BLaER1 treated with 17β-estradiol and CSF1 and Interleukin-3, amounts not matched to agents 10 nM and 100 nM (cell line): ENCODE measurements at regions not wholly inside any gene's neighbourhood (a gene's known extent, or its start where the extent isn't known, plus 50 kb on each side); places are given as distances from the start of the nearest gene placed in this dataset.

Source experiments
- H3K27ac ChIP-seq, 11 experiments: shearing (Covaris generic); formaldehyde crosslinking; 2 replicates each; pipeline ENCODE4 v1.8.1; 2022
- H3K27me3 ChIP-seq, 11 experiments: shearing (Covaris generic); formaldehyde crosslinking; 2 replicates each; pipeline ENCODE4 v1.8.1; 2022
- H3K36me3 ChIP-seq, 11 experiments: shearing (Covaris generic); formaldehyde crosslinking; 2 replicates each; pipeline ENCODE4 v1.8.1; 2022
- H3K4me1 ChIP-seq, 10 experiments: shearing (Covaris generic); formaldehyde crosslinking; 2 replicates each; pipeline ENCODE4 v1.8.1; 2022
- H3K4me2 ChIP-seq, 11 experiments: shearing (Covaris generic); formaldehyde crosslinking; 2 replicates each; pipeline ENCODE4 v1.8.1; 2022
- H3K4me3 ChIP-seq, 10 experiments: shearing (Covaris generic); formaldehyde crosslinking; 2 replicates each; pipeline ENCODE4 v1.8.1; 2022
- H3K9ac ChIP-seq, 11 experiments: shearing (Covaris generic); formaldehyde crosslinking; 2 replicates each; pipeline ENCODE4 v1.8.1; 2022
- H3K9me3 ChIP-seq, 11 experiments: shearing (Covaris generic); formaldehyde crosslinking; replicated peaks in 1 of 11; 2 replicates each; pipeline ENCODE4 v1.8.1; 2022
- H4K20me1 ChIP-seq, 11 experiments: shearing (Covaris generic); formaldehyde crosslinking; 2 replicates each; pipeline ENCODE4 v1.8.1; 2022
- Cebpa-rat ChIP-seq, 11 experiments: shearing (Covaris generic); IDR thresholded peaks; 2 replicates each; pipeline ENCODE4 v1.8.1; 2022

DNA sequence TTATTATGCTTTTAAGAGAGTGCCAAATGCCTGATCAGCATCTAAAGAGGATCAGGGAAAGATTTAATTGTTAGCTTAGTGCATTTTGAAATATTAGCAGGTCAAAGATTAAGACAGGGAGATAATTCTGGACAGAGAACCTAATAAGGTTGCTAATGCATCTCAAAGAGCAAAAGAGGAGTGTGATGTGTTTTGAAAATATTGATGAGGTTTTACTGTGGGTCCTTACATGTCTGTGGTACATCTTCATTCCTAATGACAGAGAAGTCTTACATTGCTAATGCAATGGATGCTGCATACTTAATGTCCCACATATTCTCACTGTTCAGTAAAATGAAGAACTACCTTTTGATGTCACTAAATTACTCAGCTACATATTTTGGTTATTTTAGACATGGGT lies 154.1 kb downstream of the TAF11L14 start:
- TF ChIP-seq Cebpa-rat (IDR thresholded peaks at IDR 0.05): no peak
- no peaks in the 10 kb centered on the region for H3K27me3 ChIP-seq

DNA sequence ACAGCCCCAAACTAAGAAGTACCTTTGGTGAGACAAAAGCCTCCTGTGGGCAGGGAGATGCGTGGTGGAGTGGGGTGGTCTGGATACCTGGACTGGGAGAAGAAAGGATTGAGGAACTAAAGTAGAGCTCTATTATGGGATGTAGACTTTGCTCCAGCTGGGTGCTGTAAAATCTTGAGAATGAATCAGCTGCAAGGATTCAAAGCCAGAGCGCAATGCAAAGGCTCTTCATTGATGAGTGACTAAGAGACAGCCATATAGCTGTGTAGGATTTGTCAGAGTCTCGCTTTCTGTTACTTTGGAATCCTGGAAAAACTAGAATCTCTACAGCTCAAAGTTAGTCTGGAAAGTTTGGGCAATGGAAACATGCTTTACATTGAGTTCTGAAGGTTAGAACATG lies 159.9 kb downstream of the TAF11L14 start:
- Histone ChIP-seq H4K20me1 (no peaks in the 10 kb centered on the region), H3K4me1 (peaks cover 0 to 16% (median 11%) of the 10 kb centered on the region in 10 experiments; a peak in 9 of 20 replicates), H3K27me3 (no peaks in the 10 kb centered on the region), H3K36me3 (no peaks in the 10 kb centered on the region), H3K4me3 (no peak overlapping the region), H3K9ac (no peak overlapping the region), H3K27ac (peak overlapping the region in 4 of 11 experiments; percentile 19 to 35 (median 30); a peak in 5 of 22 replicates), H3K9me3 (no peaks in the 10 kb centered on the region; a peak in 1 of 22 replicates), H3K4me2 (peak overlapping the region in 5 of 11 experiments; percentile 28 to 46 (median 42); a peak in 6 of 22 replicates)
- TF ChIP-seq Cebpa-rat (IDR thresholded peaks at IDR 0.05): no peak

More for the DNA sequence above, 154.1 kb downstream of the TAF11L14 start:
- H3K36me3 ChIP-seq: no peaks in the 10 kb centered on the region
- no peak overlapping the region for H3K27ac ChIP-seq
- H3K4me2 ChIP-seq: no peak overlapping the region
- no peaks in the 10 kb centered on the region; a peak in 1 of 22 replicates for H3K9me3 ChIP-seq
- H3K9ac ChIP-seq: no peak overlapping the region
- H3K4me3 ChIP-seq: no peak overlapping the region
- H4K20me1 ChIP-seq: no peaks in the 10 kb centered on the region
- no peaks in the 10 kb centered on the region for H3K4me1 ChIP-seq

DNA sequence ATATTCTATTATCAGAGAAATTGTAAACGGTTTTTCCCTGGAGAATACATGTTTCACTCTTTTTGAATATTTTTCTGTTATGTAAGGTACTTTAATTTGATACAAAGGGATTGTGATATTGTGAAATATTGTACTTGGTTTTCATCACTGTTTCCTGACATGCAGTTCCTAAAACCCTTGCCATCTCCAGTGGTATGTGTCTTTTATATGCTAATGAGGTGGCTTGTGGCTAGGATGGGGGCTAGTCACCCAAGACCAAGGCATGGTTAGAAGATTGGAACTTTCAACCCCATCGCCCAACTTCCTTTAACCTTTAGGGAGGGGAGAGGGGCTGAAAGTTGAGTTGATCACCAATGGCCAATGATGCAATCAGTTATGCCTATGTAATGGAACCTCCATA lies 160.6 kb downstream of the TAF11L14 start:
- H3K9me3 ChIP-seq: no peaks in the 10 kb centered on the region; a peak in 1 of 22 replicates
- no peak overlapping the region for H3K9ac ChIP-seq
- H3K4me2 ChIP-seq: peak overlapping the region in 8 of 11 experiments; percentile 7 to 46 (median 28); a peak in 13 of 22 replicates
- peak in 3 of 11 experiments; percentile 21 to 32 (median 24); a peak in 2 of 22 replicates for TF ChIP-seq Cebpa-rat (IDR thresholded peaks at IDR 0.05)
- no peaks in the 10 kb centered on the region for H3K27me3 ChIP-seq
- H4K20me1 ChIP-seq: no peaks in the 10 kb centered on the region
- no peak overlapping the region for H3K4me3 ChIP-seq
- no peaks in the 10 kb centered on the region for H3K36me3 ChIP-seq
- H3K27ac ChIP-seq: peak overlapping the region in 2 of 11 experiments; percentile 30 to 31; a peak in 2 of 22 replicates
- peaks cover 0 to 16% (median 11%) of the 10 kb centered on the region in 10 experiments; a peak in 9 of 20 replicates for H3K4me1 ChIP-seq

- Histone ChIP-seq H3K4me2 (no peak overlapping the region), H3K9me3 (no peaks in the 10 kb centered on the region; a peak in 1 of 22 replicates), H3K4me1 (peaks cover 0 to 16% (median 11%) of the 10 kb centered on the region in 10 experiments; a peak in 9 of 20 replicates), H3K27me3 (no peaks in the 10 kb centered on the region), H3K27ac (no peak overlapping the region), H3K4me3 (no peak overlapping the region), H3K9ac (no peak overlapping the region), H3K36me3 (no peaks in the 10 kb centered on the region), H4K20me1 (no peaks in the 10 kb centered on the region)
- TF ChIP-seq Cebpa-rat (IDR thresholded peaks at IDR 0.05): no peak
These were observed 161.9 kb downstream of the TAF11L14 start for GRCh38 chr5:17796142-17796541.

DNA sequence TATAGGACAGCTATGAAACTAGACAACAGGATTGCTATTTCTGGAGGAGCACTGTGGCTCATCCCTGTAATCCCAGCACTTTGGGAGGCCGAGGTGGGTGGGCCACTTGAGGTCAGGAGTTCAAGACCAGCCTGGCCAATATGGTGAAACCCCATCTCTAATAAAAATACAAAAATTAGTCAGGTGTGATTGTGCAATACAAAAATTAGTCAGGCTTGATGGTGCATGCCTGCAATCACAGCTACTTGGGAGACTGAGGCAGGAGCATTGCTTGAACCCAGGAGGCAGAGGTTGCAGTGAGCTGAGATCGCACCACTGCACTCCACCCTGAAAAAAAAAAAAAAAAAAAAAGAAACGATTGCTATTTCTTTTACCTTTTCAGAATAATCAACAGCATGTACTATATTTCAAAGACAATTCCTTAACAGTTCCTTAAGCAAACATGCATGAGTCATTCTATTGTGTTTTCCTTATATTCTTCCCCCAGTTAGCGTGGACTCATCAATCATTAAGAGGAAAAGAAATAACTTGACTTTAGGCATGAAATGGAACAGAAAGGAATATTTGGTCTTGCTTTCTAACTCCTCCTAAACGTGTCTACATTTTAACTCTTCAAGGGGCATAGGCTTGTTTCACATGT lies 162.6 kb downstream of the TAF11L14 start:
- Histone ChIP-seq H3K27ac (no peak overlapping the region), H3K9ac (no peak overlapping the region), H3K9me3 (no peaks in the 10 kb centered on the region; a peak in 1 of 22 replicates), H3K4me1 (peaks cover 0 to 16% (median 11%) of the 10 kb centered on the region in 10 experiments; a peak in 9 of 20 replicates), H3K4me3 (no peak overlapping the region), H3K4me2 (no peak overlapping the region), H4K20me1 (no peaks in the 10 kb centered on the region), H3K27me3 (no peaks in the 10 kb centered on the region), H3K36me3 (no peaks in the 10 kb centered on the region)
- TF ChIP-seq Cebpa-rat (IDR thresholded peaks at IDR 0.05): peak in 3 of 11 experiments; percentile 26 to 74 (median 58); a peak in 3 of 22 replicates

DNA sequence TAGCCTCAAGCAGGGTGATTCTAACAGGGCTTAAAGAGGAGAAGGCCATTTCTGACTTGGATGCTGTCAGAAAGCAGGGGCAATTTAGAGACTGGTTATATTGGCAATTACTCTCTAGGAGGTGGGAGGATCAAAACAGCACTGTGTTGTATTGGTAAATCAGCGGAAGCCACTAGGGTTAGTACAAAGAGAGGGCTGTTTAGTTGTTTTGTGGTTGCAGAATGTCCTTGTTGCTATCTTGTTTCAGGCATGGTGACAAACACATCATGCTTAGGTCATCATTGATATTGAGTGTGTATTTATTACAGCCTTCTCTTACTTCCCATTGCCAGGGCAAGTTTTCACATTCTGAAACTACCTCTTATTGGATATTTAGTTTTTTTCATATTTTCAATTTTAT lies 165.3 kb downstream of the TAF11L14 start:
- Histone ChIP-seq H3K4me2 (no peak overlapping the region), H3K4me3 (no peak overlapping the region), H3K9ac (no peak overlapping the region), H3K27me3 (no peaks in the 10 kb centered on the region), H3K36me3 (no peaks in the 10 kb centered on the region), H3K4me1 (peaks cover 0 to 10% (median 7%) of the 10 kb centered on the region in 10 experiments; a peak in 9 of 20 replicates), H3K27ac (no peak overlapping the region), H3K9me3 (no peaks in the 10 kb centered on the region), H4K20me1 (no peaks in the 10 kb centered on the region)
- TF ChIP-seq Cebpa-rat (IDR thresholded peaks at IDR 0.05): no peak

DNA sequence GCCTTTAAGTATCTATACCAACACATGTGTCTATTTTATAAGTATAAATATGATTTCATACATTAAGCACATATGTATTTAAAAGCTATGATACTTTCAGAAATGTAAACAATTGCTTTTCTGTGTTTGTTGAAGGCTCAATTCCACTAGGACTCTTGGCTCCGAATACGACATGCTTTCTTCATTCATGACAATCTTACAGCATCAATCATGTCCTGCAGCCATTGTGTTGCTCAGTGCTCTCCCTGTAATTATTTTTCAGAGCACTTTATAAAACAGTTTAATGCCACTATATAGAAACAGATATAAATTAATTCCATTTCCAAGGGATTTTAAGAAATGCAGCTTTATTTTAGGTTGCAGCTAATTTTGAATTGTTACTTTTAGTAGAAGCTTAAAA lies 167.3 kb downstream of the TAF11L14 start:
- H3K36me3 ChIP-seq: no peaks in the 10 kb centered on the region
- no peak overlapping the region for H3K4me2 ChIP-seq
- H3K27ac ChIP-seq: no peak overlapping the region
- no peaks in the 10 kb centered on the region for H4K20me1 ChIP-seq
- TF ChIP-seq Cebpa-rat (IDR thresholded peaks at IDR 0.05): no peak
- H3K27me3 ChIP-seq: no peaks in the 10 kb centered on the region
- H3K4me1 ChIP-seq: peaks cover 0 to 12% (median 7%) of the 10 kb centered on the region in 10 experiments; a peak in 16 of 20 replicates
- no peak overlapping the region for H3K4me3 ChIP-seq
- H3K9ac ChIP-seq: no peak overlapping the region
- H3K9me3 ChIP-seq: no peaks in the 10 kb centered on the region

GRCh38 chr5:17802256-17802655 lies 168.0 kb downstream of the TAF11L14 start:
- Histone ChIP-seq H3K27me3 (no peaks in the 10 kb centered on the region), H3K4me1 (peaks cover 0 to 12% (median 7%) of the 10 kb centered on the region in 10 experiments; a peak in 16 of 20 replicates)

DNA sequence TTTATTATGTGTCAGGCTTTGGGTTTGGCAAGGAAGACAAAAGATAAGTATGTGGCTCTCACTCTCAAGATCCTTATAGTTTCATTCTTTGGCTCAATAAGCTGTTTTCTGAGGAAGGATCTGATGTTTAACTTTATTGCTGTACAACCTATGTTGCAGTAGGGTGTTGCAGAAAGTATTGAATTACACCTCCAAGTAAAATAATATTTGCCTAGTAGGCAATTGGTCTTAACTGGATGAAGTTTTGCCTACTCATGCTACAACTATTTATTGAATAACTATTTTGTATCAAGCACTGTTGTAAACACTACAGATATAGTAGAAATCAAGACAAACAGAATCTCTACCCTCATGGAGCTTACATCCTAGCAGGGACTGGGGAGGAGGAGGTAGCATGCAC lies 169.7 kb downstream of the TAF11L14 start:
- no peak overlapping the region for H3K9ac ChIP-seq

More at GRCh38 chr5:17802256-17802655, 168.0 kb downstream of the TAF11L14 start:
- no peak overlapping the region for H3K9ac ChIP-seq
- H3K27ac ChIP-seq: no peak overlapping the region
- H3K4me2 ChIP-seq: no peak overlapping the region
- no peak for TF ChIP-seq Cebpa-rat (IDR thresholded peaks at IDR 0.05)
- H4K20me1 ChIP-seq: no peaks in the 10 kb centered on the region
- no peaks in the 10 kb centered on the region for H3K9me3 ChIP-seq
- H3K36me3 ChIP-seq: no peaks in the 10 kb centered on the region
- no peak overlapping the region for H3K4me3 ChIP-seq

More for the DNA sequence above, 169.7 kb downstream of the TAF11L14 start:
- H3K9me3 ChIP-seq: no peaks in the 10 kb centered on the region
- no peak overlapping the region for H3K4me3 ChIP-seq
- TF ChIP-seq Cebpa-rat (IDR thresholded peaks at IDR 0.05): no peak
- no peaks in the 10 kb centered on the region for H3K27me3 ChIP-seq
- H4K20me1 ChIP-seq: no peaks in the 10 kb centered on the region
- H3K4me2 ChIP-seq: no peak overlapping the region
- peaks cover 0 to 12% (median 7%) of the 10 kb centered on the region in 10 experiments; a peak in 16 of 20 replicates for H3K4me1 ChIP-seq
- no peak overlapping the region for H3K27ac ChIP-seq
- H3K36me3 ChIP-seq: no peaks in the 10 kb centered on the region
